ENCODE measurements at regions not wholly inside any gene's neighbourhood (a gene's known extent, or its start where the extent isn't known, plus 50 kb on each side); places are given as distances from the start of the nearest gene placed in this dataset.

DNA sequence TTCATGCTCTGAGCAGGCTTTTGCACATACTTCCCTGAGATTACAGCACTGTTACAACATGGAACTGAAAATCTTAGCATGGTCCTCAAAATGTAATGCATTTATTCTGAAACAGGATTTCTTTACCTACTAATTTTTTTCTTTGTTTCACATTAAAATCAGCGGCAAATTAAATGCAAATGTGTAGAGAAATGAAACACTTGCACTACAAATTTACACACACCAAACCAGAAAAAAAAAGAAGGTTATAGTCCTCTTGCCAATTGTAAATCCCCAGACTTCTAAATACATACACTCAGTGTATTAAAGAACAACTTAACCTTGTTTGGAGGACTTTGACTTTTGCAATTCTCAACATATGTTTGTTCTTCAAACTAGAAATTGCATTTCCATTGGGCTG, 210.9 kb upstream of the TBX18 start:
- TF ChIP-seq, protein P1, sequence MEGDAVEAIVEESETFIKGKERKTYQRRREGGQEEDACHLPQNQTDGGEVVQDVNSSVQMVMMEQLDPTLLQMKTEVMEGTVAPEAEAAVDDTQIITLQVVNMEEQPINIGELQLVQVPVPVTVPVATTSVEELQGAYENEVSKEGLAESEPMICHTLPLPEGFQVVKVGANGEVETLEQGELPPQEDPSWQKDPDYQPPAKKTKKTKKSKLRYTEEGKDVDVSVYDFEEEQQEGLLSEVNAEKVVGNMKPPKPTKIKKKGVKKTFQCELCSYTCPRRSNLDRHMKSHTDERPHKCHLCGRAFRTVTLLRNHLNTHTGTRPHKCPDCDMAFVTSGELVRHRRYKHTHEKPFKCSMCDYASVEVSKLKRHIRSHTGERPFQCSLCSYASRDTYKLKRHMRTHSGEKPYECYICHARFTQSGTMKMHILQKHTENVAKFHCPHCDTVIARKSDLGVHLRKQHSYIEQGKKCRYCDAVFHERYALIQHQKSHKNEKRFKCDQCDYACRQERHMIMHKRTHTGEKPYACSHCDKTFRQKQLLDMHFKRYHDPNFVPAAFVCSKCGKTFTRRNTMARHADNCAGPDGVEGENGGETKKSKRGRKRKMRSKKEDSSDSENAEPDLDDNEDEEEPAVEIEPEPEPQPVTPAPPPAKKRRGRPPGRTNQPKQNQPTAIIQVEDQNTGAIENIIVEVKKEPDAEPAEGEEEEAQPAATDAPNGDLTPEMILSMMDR (IDR thresholded peaks at IDR 0.05): no peak
- TF ChIP-seq POLR2A (IDR thresholded peaks at IDR 0.05): no peak
